IMR-90 (cell line): ENCODE measurements at regions not wholly inside any gene's neighbourhood (a gene's known extent, or its start where the extent isn't known, plus 50 kb on each side); places are given as distances from the start of the nearest gene placed in this dataset.

Source experiments
- ATAC-seq: fragments of 200-7000 bp; cut with Tn5 transposase; 2 replicates; pipeline ENCODE4 v1.9.1; 2020; ENCODE audit warnings: low read depth, mild to moderate bottlenecking, moderate library complexity
- BruUV-seq: library from RNA; stranded (reverse); fragments of 400-500 nt; replicated peaks from 2 replicates; lab custom pipeline; 2021; lab: Mats Ljungman, UMichigan
- CTCF ChIA-PET: fragments of 300-600 bp; formaldehyde crosslinking; extraction: SDS; loops from one replicate; lab custom pipeline; 2021; ENCODE audit warnings: antibody characterized with exemption; lab: Yijun Ruan, JAX
- POLR2A ChIA-PET: fragments of 300-600 bp; sonication (Branson Sonifier 250); formaldehyde crosslinking; loops from one replicate; lab custom pipeline; 2022; ENCODE audit warnings: antibody characterized with exemption; ENCODE audit not compliant: unreplicated experiment; lab: Charles Lee
- DNase-seq: peaks from one replicate; pipeline ENCODE4 v3.0.0; 2013
- H2AFZ ChIP-seq: replicated peaks from 2 replicates; pipeline ENCODE3; 2013; ENCODE audit warnings: low read length, mild to moderate bottlenecking; ENCODE audit not compliant: poor library complexity
- H2AK5ac ChIP-seq: 2 replicates; pipeline ENCODE4 v1.6.1; 2013; ENCODE audit warnings: low read depth, low read length, inconsistent platforms
- H2AK9ac ChIP-seq: replicated peaks from 2 replicates; pipeline ENCODE3; 2013; ENCODE audit warnings: mild to moderate bottlenecking, low read depth, low read length, moderate library complexity; ENCODE audit not compliant: poor library complexity
- H2BK120ac ChIP-seq: 2 replicates; pipeline ENCODE4 v1.6.1; 2013; ENCODE audit warnings: low read depth, low read length, inconsistent platforms
- H2BK15ac ChIP-seq: 3 replicates; pipeline ENCODE4 v1.6.1; 2013; ENCODE audit warnings: low read depth, low read length, inconsistent platforms
- H2BK20ac ChIP-seq: 2 replicates; pipeline ENCODE4 v1.6.1; 2013; ENCODE audit warnings: low read depth, mild to moderate bottlenecking, inconsistent platforms, low read length, moderate library complexity
- H2BK5ac ChIP-seq: 2 replicates; pipeline ENCODE4 v1.6.1; 2013; ENCODE audit warnings: mild to moderate bottlenecking, low read depth, low read length, inconsistent platforms; ENCODE audit not compliant: poor library complexity, severe bottlenecking
- H3K14ac ChIP-seq: replicated peaks from 2 replicates; pipeline ENCODE4 v1.6.1; 2013; ENCODE audit warnings: low read depth, low read length, inconsistent platforms
- H3K18ac ChIP-seq: 2 replicates; pipeline ENCODE4 v1.6.1; 2013; ENCODE audit warnings: low read depth, low read length, control low read depth
- H3K23ac ChIP-seq: 2 replicates; pipeline ENCODE4 v1.6.1; 2013; ENCODE audit warnings: low read depth, low read length, inconsistent platforms
- H3K27ac ChIP-seq: 2 replicates; pipeline ENCODE4 v1.5.1; 2013; ENCODE audit warnings: mild to moderate bottlenecking, control low read depth, low read length; ENCODE audit not compliant: insufficient read depth
- H3K27me3 ChIP-seq: 2 replicates; pipeline ENCODE4 v1.6.1; 2013; ENCODE audit warnings: low read length; ENCODE audit not compliant: control insufficient read depth, insufficient read depth
- H3K36me3 ChIP-seq: 2 replicates; pipeline ENCODE4 v1.6.1; 2013; ENCODE audit warnings: low read length, mixed read lengths; ENCODE audit not compliant: control insufficient read depth, insufficient read depth
- H3K4ac ChIP-seq: 2 replicates; pipeline ENCODE4 v1.6.1; 2013; ENCODE audit warnings: low read depth, low read length, inconsistent platforms
- H3K4me1 ChIP-seq: 2 replicates; pipeline ENCODE4 v1.6.1; 2013; ENCODE audit warnings: low read length, mixed read lengths; ENCODE audit not compliant: control insufficient read depth, insufficient read depth
- H3K4me2 ChIP-seq: 2 replicates; pipeline ENCODE4 v1.6.1; 2013; ENCODE audit warnings: low read depth, mild to moderate bottlenecking, control low read depth, low read length, moderate library complexity
- H3K4me3 ChIP-seq: 2 replicates; pipeline ENCODE4 v1.5.1; 2013; ENCODE audit warnings: low read depth, mild to moderate bottlenecking, control low read depth, low read length, moderate library complexity; ENCODE audit not compliant: insufficient read depth
- H3K56ac ChIP-seq: 2 replicates; pipeline ENCODE4 v1.6.1; 2013; ENCODE audit warnings: low read length, inconsistent platforms; ENCODE audit not compliant: insufficient read depth; ENCODE audit errors: extremely low read depth
- H3K79me1 ChIP-seq, 2 experiments: 2 replicates each; pipeline ENCODE4 v1.6.1; 2013; ENCODE audit warnings: low read length in 2 of 2, inconsistent platforms in 1 of 2, low read depth in 1 of 2
- H3K9ac ChIP-seq: 2 replicates; pipeline ENCODE4 v1.6.1; 2013; ENCODE audit warnings: low read depth, low read length, control low read depth
- H3K9me1 ChIP-seq: 2 replicates; pipeline ENCODE4 v1.6.1; 2013; ENCODE audit warnings: low read length, inconsistent platforms; ENCODE audit not compliant: insufficient read depth
- H3K9me3 ChIP-seq: 2 replicates; pipeline ENCODE4 v1.6.1; 2013; ENCODE audit warnings: low read length; ENCODE audit not compliant: control insufficient read depth, insufficient read depth
- H4K20me1 ChIP-seq: 2 replicates; pipeline ENCODE4 v1.6.1; 2013; ENCODE audit warnings: low read length, inconsistent platforms; ENCODE audit not compliant: insufficient read depth
- H4K5ac ChIP-seq: 2 replicates; pipeline ENCODE4 v1.6.1; 2013; ENCODE audit warnings: mild to moderate bottlenecking, low read depth, low read length, control low read depth
- H4K8ac ChIP-seq, 2 experiments: 2 replicates each; pipeline ENCODE4 v1.6.1; 2013; ENCODE audit warnings: low read depth in 2 of 2, low read length in 2 of 2, control low read depth in 1 of 2, inconsistent platforms in 1 of 2
- H4K91ac ChIP-seq: 2 replicates; pipeline ENCODE4 v1.6.1; 2013; ENCODE audit warnings: low read depth, low read length, inconsistent platforms; ENCODE audit not compliant: insufficient read depth
- FOS ChIP-seq: fragments of 150-350 bp; IDR thresholded peaks from 2 replicates; pipeline ENCODE4 v1.6.1; 2016; ENCODE audit warnings: low read depth, low read length
- MAFK ChIP-seq: IDR thresholded peaks from 2 replicates; pipeline ENCODE4 v1.6.1; 2012; ENCODE audit warnings: low read depth, low read length, improper control_type of control experiment
- MXI1 ChIP-seq: IDR thresholded peaks from 2 replicates; pipeline ENCODE4 v1.6.1; 2012; ENCODE audit warnings: low read depth, mild to moderate bottlenecking, low read length, moderate library complexity, borderline replicate concordance
- NFE2L2 ChIP-seq: fragments of 150-350 bp; IDR thresholded peaks from 2 replicates; pipeline ENCODE4 v1.6.1; 2016; ENCODE audit warnings: low read depth, mild to moderate bottlenecking, low read length
- POLR2A ChIP-seq: IDR thresholded peaks from 2 replicates; pipeline ENCODE4 v1.6.1; 2012; ENCODE audit warnings: mild to moderate bottlenecking, low read depth, low read length
- RAD21 ChIP-seq: IDR thresholded peaks from 2 replicates; pipeline ENCODE4 v1.6.1; 2012; ENCODE audit warnings: low read length, improper control_type of control experiment
- SMC3 ChIP-seq: fragments of 150-350 bp; IDR thresholded peaks from 2 replicates; pipeline ENCODE4 v1.6.1; 2016; ENCODE audit warnings: low read depth, mild to moderate bottlenecking, antibody characterized with exemption, low read length, moderate library complexity
- WGBS, 2 experiments: methylation state at CpG; one replicate each; pipeline versions ENCODE4 v1.1.5 to v1.1.7; 2013; ENCODE audit warnings: missing lambda C conversion rate in 2 of 2; ENCODE audit not compliant: insufficient read length in 1 of 2; ENCODE audit errors: extremely low coverage in 2 of 2; 5-methylcytosine and 5-hydroxymethylcytosine counted together
- dilution Hi-C: fragments of 300-500 bp; cut with HindIII; formaldehyde crosslinking; loops from one replicate; pipeline ENCODE4 v1.14.3; 2018; ENCODE audit warnings: low sequenced_read_pairs; ENCODE audit not compliant: unreplicated experiment
- in situ Hi-C: fragments of 300-500 bp; cut with MboI; formaldehyde crosslinking; loops from 3 replicates; pipeline ENCODE4 v1.14.3; 2019; ENCODE audit warnings: low sequenced_read_pairs, inconsistent platforms, mixed read lengths
- intact Hi-C: fragments of 100-400 bp; cut with micrococcal nuclease; formaldehyde crosslinking; loops from 2 replicates; pipeline ENCODE4 v1.10.0; 2022
- TF ChIP-seq, protein P1 (sequence below): conservative IDR thresholded peaks from 2 replicates; pipeline ENCODE4 v1.5.1; 2012; ENCODE audit warnings: mild to moderate bottlenecking, low read depth, low read length, improper control_type of control experiment
- TF ChIP-seq, protein P2 (sequence below): fragments of 150-350 bp; IDR thresholded peaks from 2 replicates; pipeline ENCODE4 v1.6.1; 2017; ENCODE audit warnings: mild to moderate bottlenecking, antibody characterized with exemption, low read length, low read depth

DNA sequence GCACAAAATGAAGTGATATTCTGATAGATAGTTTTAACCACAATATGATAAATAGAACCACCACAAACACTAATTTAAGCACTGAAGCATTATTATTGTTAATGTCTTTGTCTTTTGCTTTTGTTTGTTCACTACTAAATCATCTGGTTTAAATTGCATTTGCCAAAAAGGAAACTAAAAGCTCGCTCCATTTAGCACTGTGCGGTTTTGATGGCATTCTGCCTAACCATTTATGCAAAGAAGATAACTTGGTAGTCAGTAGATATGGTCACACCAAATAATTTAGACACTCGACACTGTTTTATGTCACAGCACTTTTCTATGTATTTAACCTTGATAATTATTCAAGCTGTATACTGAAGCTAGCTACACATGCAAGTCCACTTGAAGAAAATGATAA, 849.8 kb upstream of the CDH6 start:
- H2BK15ac ChIP-seq, result no peak overlapping the region
- BruUV-seq, result no TSS peak
- H3K9me3 ChIP-seq, result no peaks in the 10 kb centered on the region
- no peaks in the 10 kb centered on the region for H3K36me3 ChIP-seq
- H2BK20ac ChIP-seq, result no peak overlapping the region
- H3K4me2 ChIP-seq, result no peak overlapping the region
- DNase-seq (no peak), ATAC-seq (no peak)
- WGBS, 2 experiments, result no CpG with 5 or more reads among the region's 3 CpGs
- H4K5ac ChIP-seq, result no peak overlapping the region
- H3K23ac ChIP-seq, result no peak overlapping the region
- H2AK5ac ChIP-seq, result no peak overlapping the region
- H4K20me1 ChIP-seq, result no peaks in the 10 kb centered on the region
- CTCF ChIA-PET, result interaction anchor here (1.0 kb wide), 1 partner anchor 13 kb away, joined by 3 read pairs; no protein-coding TSS in a partner anchor
- no peak overlapping the region for H3K4me3 ChIP-seq
- H4K8ac ChIP-seq, result no peak overlapping the region
- intact Hi-C loops, result no loop called here
- H3K4me1 ChIP-seq, result no peaks in the 10 kb centered on the region
- no peak overlapping the region for H3K9ac ChIP-seq
- H3K14ac ChIP-seq, result no peak overlapping the region
- H2BK120ac ChIP-seq, result no peak overlapping the region
- TF ChIP-seq, protein P1, sequence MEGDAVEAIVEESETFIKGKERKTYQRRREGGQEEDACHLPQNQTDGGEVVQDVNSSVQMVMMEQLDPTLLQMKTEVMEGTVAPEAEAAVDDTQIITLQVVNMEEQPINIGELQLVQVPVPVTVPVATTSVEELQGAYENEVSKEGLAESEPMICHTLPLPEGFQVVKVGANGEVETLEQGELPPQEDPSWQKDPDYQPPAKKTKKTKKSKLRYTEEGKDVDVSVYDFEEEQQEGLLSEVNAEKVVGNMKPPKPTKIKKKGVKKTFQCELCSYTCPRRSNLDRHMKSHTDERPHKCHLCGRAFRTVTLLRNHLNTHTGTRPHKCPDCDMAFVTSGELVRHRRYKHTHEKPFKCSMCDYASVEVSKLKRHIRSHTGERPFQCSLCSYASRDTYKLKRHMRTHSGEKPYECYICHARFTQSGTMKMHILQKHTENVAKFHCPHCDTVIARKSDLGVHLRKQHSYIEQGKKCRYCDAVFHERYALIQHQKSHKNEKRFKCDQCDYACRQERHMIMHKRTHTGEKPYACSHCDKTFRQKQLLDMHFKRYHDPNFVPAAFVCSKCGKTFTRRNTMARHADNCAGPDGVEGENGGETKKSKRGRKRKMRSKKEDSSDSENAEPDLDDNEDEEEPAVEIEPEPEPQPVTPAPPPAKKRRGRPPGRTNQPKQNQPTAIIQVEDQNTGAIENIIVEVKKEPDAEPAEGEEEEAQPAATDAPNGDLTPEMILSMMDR, result no peak
- TF ChIP-seq FOS (no peak), MXI1 (no peak), RAD21 (no peak), POLR2A (no peak), NFE2L2 (no peak), SMC3 (no peak), MAFK (no peak)
- TF ChIP-seq, protein P2, sequence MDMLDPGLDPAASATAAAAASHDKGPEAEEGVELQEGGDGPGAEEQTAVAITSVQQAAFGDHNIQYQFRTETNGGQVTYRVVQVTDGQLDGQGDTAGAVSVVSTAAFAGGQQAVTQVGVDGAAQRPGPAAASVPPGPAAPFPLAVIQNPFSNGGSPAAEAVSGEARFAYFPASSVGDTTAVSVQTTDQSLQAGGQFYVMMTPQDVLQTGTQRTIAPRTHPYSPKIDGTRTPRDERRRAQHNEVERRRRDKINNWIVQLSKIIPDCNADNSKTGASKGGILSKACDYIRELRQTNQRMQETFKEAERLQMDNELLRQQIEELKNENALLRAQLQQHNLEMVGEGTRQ, result no peak
- no peaks in the 10 kb centered on the region for H3K9me1 ChIP-seq
- no peak overlapping the region for H3K56ac ChIP-seq
- H2AFZ ChIP-seq, result no peak overlapping the region
- H3K79me1 ChIP-seq, result no peaks in the 10 kb centered on the region
- no peak overlapping the region for H2AK9ac ChIP-seq
- no peak overlapping the region for H4K91ac ChIP-seq
- H3K4ac ChIP-seq, result no peak overlapping the region
- dilution Hi-C loops, result no loop called here
- POLR2A ChIA-PET, result no interaction called here
- H3K27ac ChIP-seq, result no peak overlapping the region
- no peak overlapping the region for H2BK5ac ChIP-seq
- no peaks in the 10 kb centered on the region for H3K27me3 ChIP-seq
- in situ Hi-C loops, result no loop called here
- H3K18ac ChIP-seq, result no peak overlapping the region
